ENCODE measurements at regions not wholly inside any gene's neighbourhood (a gene's known extent, or its start where the extent isn't known, plus 50 kb on each side); places are given as distances from the start of the nearest gene placed in this dataset.

- TF ChIP-seq CBFB (CRISPR knock-in tag; IDR thresholded peaks at IDR 0.05) (no peak), HDGF (IDR thresholded peaks at IDR 0.05) (no peak), ZNF707 (CRISPR knock-in tag; conservative IDR thresholded peaks at IDR 0.05) (no peak), HNRNPL (IDR thresholded peaks at IDR 0.05; ENCODE audit: low read depth, low read length) (no peak), ATF3 (IDR thresholded peaks at IDR 0.05) (no peak), ATF3 (CRISPR knock-in tag; conservative IDR thresholded peaks at IDR 0.05) (no peak), MED1 (CRISPR knock-in tag; IDR thresholded peaks at IDR 0.05; ENCODE audit: borderline replicate concordance) (no peak), L3MBTL2 (IDR thresholded peaks at IDR 0.05) (no peak), GABPB2 (CRISPR knock-in tag; conservative IDR thresholded peaks at IDR 0.05) (no peak), ZNF79 (CRISPR knock-in tag; IDR thresholded peaks at IDR 0.05; ENCODE audit: low read depth) (no peak)
Measured at GRCh38 chr2:181763423-181763822, 83.1 kb upstream of the NEUROD1 start.
